ENCODE measurements at regions not wholly inside any gene's neighbourhood (a gene's known extent, or its start where the extent isn't known, plus 50 kb on each side); places are given as distances from the start of the nearest gene placed in this dataset.

DNA sequence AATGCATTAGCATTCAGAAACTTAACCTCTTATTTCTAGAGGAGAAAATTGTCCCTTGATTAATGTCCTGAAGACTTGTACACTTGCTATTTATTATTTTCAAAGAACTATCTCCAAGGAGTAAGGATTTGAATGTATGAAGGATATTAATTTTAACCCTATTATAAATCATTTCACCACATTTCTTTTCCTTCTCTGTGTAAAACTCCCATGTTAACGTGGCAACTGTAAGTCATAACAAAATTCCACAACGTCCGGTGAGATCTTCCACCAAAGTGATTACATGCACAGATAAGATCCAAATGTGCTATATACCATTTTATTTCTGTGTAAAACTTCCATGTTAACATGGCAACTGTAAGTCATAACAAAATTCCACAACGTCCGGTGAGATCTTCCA lies 229.1 kb upstream of the ARHGEF26 start:
- no peaks in the 10 kb centered on the region for H3K9me3 ChIP-seq (ENCODE audit: control insufficient read depth, insufficient read depth, low read depth, low read length)
- CTCF ChIA-PET = no interaction called here
- no peaks in the 10 kb centered on the region for H3K4me1 ChIP-seq (ENCODE audit: control insufficient read depth, insufficient read depth, low read length)
- H3K4me3 ChIP-seq (ENCODE audit: low read depth, low read length) = no peak overlapping the region
- TF ChIP-seq, protein P1, sequence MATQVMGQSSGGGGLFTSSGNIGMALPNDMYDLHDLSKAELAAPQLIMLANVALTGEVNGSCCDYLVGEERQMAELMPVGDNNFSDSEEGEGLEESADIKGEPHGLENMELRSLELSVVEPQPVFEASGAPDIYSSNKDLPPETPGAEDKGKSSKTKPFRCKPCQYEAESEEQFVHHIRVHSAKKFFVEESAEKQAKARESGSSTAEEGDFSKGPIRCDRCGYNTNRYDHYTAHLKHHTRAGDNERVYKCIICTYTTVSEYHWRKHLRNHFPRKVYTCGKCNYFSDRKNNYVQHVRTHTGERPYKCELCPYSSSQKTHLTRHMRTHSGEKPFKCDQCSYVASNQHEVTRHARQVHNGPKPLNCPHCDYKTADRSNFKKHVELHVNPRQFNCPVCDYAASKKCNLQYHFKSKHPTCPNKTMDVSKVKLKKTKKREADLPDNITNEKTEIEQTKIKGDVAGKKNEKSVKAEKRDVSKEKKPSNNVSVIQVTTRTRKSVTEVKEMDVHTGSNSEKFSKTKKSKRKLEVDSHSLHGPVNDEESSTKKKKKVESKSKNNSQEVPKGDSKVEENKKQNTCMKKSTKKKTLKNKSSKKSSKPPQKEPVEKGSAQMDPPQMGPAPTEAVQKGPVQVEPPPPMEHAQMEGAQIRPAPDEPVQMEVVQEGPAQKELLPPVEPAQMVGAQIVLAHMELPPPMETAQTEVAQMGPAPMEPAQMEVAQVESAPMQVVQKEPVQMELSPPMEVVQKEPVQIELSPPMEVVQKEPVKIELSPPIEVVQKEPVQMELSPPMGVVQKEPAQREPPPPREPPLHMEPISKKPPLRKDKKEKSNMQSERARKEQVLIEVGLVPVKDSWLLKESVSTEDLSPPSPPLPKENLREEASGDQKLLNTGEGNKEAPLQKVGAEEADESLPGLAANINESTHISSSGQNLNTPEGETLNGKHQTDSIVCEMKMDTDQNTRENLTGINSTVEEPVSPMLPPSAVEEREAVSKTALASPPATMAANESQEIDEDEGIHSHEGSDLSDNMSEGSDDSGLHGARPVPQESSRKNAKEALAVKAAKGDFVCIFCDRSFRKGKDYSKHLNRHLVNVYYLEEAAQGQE (tag by site-specific recombination; IDR thresholded peaks at IDR 0.05) = no peak
- TF ChIP-seq ZBTB48 (tag by site-specific recombination; IDR thresholded peaks at IDR 0.05) = no peak
- TF ChIP-seq ZNF10 (tag by site-specific recombination; IDR thresholded peaks at IDR 0.05) = no peak
- no peak for TF ChIP-seq ZNF121 (tag by site-specific recombination; IDR thresholded peaks at IDR 0.05)
- no peak for TF ChIP-seq ZNF792 (tag by site-specific recombination; IDR thresholded peaks at IDR 0.05)
- TF ChIP-seq, protein P2, sequence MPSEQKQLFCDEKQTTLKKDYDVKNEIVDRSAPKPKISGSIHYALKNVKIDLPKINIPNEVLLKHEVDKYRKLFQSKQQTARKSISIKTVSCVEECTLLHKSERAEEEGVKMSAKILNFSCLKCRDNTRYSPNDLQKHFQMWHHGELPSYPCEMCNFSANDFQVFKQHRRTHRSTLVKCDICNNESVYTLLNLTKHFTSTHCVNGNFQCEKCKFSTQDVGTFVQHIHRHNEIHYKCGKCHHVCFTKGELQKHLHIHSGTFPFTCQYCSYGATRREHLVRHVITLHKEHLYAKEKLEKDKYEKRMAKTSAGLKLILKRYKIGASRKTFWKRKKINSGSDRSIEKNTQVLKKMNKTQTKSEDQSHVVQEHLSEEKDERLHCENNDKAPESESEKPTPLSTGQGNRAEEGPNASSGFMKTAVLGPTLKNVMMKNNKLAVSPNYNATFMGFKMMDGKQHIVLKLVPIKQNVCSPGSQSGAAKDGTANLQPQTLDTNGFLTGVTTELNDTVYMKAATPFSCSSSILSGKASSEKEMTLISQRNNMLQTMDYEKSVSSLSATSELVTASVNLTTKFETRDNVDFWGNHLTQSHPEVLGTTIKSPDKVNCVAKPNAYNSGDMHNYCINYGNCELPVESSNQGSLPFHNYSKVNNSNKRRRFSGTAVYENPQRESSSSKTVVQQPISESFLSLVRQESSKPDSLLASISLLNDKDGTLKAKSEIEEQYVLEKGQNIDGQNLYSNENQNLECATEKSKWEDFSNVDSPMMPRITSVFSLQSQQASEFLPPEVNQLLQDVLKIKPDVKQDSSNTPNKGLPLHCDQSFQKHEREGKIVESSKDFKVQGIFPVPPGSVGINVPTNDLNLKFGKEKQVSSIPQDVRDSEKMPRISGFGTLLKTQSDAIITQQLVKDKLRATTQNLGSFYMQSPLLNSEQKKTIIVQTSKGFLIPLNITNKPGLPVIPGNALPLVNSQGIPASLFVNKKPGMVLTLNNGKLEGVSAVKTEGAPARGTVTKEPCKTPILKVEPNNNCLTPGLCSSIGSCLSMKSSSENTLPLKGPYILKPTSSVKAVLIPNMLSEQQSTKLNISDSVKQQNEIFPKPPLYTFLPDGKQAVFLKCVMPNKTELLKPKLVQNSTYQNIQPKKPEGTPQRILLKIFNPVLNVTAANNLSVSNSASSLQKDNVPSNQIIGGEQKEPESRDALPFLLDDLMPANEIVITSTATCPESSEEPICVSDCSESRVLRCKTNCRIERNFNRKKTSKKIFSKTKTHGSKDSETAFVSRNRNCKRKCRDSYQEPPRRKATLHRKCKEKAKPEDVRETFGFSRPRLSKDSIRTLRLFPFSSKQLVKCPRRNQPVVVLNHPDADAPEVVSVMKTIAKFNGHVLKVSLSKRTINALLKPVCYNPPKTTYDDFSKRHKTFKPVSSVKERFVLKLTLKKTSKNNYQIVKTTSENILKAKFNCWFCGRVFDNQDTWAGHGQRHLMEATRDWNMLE (tag by site-specific recombination; conservative IDR thresholded peaks at IDR 0.05; ENCODE audit: low read depth) = no peak
- no peak for TF ChIP-seq ZXDB (tag by site-specific recombination; IDR thresholded peaks at IDR 0.05)
- TF ChIP-seq, protein P3, sequence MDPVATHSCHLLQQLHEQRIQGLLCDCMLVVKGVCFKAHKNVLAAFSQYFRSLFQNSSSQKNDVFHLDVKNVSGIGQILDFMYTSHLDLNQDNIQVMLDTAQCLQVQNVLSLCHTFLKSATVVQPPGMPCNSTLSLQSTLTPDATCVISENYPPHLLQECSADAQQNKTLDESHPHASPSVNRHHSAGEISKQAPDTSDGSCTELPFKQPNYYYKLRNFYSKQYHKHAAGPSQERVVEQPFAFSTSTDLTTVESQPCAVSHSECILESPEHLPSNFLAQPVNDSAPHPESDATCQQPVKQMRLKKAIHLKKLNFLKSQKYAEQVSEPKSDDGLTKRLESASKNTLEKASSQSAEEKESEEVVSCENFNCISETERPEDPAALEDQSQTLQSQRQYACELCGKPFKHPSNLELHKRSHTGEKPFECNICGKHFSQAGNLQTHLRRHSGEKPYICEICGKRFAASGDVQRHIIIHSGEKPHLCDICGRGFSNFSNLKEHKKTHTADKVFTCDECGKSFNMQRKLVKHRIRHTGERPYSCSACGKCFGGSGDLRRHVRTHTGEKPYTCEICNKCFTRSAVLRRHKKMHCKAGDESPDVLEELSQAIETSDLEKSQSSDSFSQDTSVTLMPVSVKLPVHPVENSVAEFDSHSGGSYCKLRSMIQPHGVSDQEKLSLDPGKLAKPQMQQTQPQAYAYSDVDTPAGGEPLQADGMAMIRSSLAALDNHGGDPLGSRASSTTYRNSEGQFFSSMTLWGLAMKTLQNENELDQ (tag by site-specific recombination; IDR thresholded peaks at IDR 0.05; ENCODE audit: low read depth) = no peak
- TF ChIP-seq ZBTB21 (tag by site-specific recombination; IDR thresholded peaks at IDR 0.05) = no peak
- no peak for TF ChIP-seq ZNF174 (tag by site-specific recombination; IDR thresholded peaks at IDR 0.05)
- no peaks in the 10 kb centered on the region for H3K36me3 ChIP-seq (ENCODE audit: control insufficient read depth in 2 of 2, insufficient read depth in 1 of 2, low read length in 2 of 2)
- H3K27ac ChIP-seq (ENCODE audit: extremely low read depth, low read depth, low read length) = no peak overlapping the region
- POLR2A ChIA-PET = no interaction called here

DNA sequence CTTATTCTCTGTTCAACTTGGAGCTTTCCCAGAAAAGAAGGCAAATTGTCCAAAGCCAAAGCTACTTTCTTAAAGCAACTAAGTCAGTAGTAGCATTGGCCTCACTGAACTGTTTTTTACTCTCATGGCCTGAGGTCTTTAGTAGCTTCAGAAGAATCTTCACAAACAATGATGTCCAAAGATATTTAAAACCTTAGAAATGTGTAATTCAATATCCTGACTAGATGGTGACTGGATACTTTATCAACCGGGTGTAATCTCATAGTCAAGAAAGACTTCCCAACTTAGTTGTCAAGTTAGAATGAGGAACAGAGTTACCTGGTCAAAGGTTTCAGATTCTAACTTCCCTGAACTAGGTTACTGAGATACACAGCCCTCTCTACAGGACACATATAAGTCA lies 226.3 kb upstream of the ARHGEF26 start:
- POLR2A ChIA-PET = no interaction called here
- H3K4me3 ChIP-seq (ENCODE audit: low read depth, low read length) = no peak overlapping the region
- H3K27ac ChIP-seq (ENCODE audit: extremely low read depth, low read depth, low read length) = no peak overlapping the region
- no peaks in the 10 kb centered on the region for H3K4me1 ChIP-seq (ENCODE audit: control insufficient read depth, insufficient read depth, low read length)
- H3K36me3 ChIP-seq (ENCODE audit: control insufficient read depth in 2 of 2, insufficient read depth in 1 of 2, low read length in 2 of 2) = no peaks in the 10 kb centered on the region
- H3K9me3 ChIP-seq (ENCODE audit: control insufficient read depth, insufficient read depth, low read depth, low read length) = no peaks in the 10 kb centered on the region
- CTCF ChIA-PET = no interaction called here
- no peak for TF ChIP-seq ZFP69B (tag by site-specific recombination; IDR thresholded peaks at IDR 0.05)
- no peak for TF ChIP-seq ZNF600 (tag by site-specific recombination; IDR thresholded peaks at IDR 0.05)
- TF ChIP-seq, protein P3 (tag by site-specific recombination; IDR thresholded peaks at IDR 0.05; ENCODE audit: low read depth) = no peak
- TF ChIP-seq, protein P4, sequence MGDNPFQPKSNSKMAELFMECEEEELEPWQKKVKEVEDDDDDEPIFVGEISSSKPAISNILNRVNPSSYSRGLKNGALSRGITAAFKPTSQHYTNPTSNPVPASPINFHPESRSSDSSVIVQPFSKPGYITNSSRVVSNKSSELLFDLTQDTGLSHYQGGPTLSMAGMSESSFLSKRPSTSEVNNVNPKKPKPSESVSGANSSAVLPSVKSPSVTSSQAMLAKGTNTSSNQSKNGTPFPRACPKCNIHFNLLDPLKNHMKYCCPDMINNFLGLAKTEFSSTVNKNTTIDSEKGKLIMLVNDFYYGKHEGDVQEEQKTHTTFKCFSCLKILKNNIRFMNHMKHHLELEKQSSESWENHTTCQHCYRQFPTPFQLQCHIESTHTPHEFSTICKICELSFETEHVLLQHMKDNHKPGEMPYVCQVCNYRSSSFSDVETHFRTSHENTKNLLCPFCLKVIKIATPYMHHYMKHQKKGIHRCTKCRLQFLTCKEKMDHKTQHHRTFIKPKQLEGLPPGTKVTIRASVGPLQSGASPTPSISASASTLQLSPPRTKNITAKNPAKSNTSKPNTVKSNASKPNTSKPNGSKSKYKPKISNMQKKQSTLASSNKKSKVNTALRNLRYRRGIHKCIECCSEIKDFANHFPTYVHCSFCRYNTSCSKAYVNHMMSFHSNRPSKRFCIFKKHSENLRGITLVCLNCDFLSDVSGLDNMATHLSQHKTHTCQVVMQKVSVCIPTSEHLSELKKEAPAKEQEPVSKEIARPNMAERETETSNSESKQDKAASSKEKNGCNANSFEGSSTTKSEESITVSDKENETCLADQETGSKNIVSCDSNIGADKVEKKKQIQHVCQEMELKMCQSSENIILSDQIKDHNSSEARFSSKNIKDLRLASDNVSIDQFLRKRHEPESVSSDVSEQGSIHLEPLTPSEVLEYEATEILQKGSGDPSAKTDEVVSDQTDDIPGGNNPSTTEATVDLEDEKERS (tag by site-specific recombination; IDR thresholded peaks at IDR 0.05) = no peak
- TF ChIP-seq ZNF530 (tag by site-specific recombination; IDR thresholded peaks at IDR 0.05; ENCODE audit: low read depth) = no peak
- TF ChIP-seq ZNF626 (tag by site-specific recombination; IDR thresholded peaks at IDR 0.05) = no peak
- TF ChIP-seq ZNF670 (tag by site-specific recombination; IDR thresholded peaks at IDR 0.05; ENCODE audit: low read depth) = no peak
- TF ChIP-seq, protein P5, sequence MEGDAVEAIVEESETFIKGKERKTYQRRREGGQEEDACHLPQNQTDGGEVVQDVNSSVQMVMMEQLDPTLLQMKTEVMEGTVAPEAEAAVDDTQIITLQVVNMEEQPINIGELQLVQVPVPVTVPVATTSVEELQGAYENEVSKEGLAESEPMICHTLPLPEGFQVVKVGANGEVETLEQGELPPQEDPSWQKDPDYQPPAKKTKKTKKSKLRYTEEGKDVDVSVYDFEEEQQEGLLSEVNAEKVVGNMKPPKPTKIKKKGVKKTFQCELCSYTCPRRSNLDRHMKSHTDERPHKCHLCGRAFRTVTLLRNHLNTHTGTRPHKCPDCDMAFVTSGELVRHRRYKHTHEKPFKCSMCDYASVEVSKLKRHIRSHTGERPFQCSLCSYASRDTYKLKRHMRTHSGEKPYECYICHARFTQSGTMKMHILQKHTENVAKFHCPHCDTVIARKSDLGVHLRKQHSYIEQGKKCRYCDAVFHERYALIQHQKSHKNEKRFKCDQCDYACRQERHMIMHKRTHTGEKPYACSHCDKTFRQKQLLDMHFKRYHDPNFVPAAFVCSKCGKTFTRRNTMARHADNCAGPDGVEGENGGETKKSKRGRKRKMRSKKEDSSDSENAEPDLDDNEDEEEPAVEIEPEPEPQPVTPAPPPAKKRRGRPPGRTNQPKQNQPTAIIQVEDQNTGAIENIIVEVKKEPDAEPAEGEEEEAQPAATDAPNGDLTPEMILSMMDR (tag by site-specific recombination; IDR thresholded peaks at IDR 0.05) = no peak

All from HEK293 (cell line).